HS-5 (cell line): ENCODE measurements at regions not wholly inside any gene's neighbourhood (a gene's known extent, or its start where the extent isn't known, plus 50 kb on each side); places are given as distances from the start of the nearest gene placed in this dataset.
A peak's percentile ranks its signal among the peaks of the same experiment; 100 is the strongest.
"Not testable (repeated sequence)": the region's sequence is repeated elsewhere in the genome, so short reads cannot be mapped to it uniquely, and the experiment has no call there.

Experiments used
- DNase-seq: peaks from one replicate; pipeline ENCODE4 v3.0.0-alpha.2; 2012; ENCODE audit warnings: low read depth

DNA sequence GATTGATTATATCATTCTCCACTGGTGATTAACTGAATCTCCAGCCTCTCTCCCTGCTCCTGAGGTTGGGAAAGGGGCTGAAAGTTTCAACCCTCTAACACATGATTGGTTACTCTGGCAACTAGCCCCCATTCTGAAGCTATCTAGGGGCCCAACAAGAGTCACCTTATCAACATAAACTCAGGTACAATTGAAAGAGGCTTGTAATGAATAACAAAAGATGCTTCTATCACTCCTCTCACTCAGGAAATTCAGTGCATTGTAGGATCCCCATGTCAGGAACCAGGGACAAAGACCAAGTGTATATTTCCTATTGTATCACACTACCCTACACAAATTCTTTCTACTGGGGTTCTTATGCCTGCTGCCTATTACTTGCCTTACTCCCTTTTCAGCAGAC lies 123.9 kb upstream of the SLC13A1 start:
- no peak for DNase-seq

GRCh38 chr7:123321578-123321977 lies 121.8 kb upstream of the SLC13A1 start:
- DNase-seq, result not testable (repeated sequence)

- no peak for DNase-seq
These were observed 120.1 kb upstream of the SLC13A1 start for GRCh38 chr7:123319911-123320310.

GRCh38 chr7:123314886-123315285 lies 115.1 kb upstream of the SLC13A1 start:
- DNase-seq, result no peak

- DNase-seq, result no peak
These were observed 108.6 kb upstream of the SLC13A1 start for GRCh38 chr7:123308254-123308951.

- no peak for DNase-seq
These were observed 106.1 kb upstream of the SLC13A1 start for GRCh38 chr7:123305840-123306375.

- DNase-seq, result no peak
These were observed 104.2 kb upstream of the SLC13A1 start for GRCh38 chr7:123303926-123304325.

GRCh38 chr7:123296965-123297364 lies 97.2 kb upstream of the SLC13A1 start:
- DNase-seq, result no peak

GRCh38 chr7:123293710-123294109 lies 93.9 kb upstream of the SLC13A1 start:
- DNase-seq, result no peak

DNA sequence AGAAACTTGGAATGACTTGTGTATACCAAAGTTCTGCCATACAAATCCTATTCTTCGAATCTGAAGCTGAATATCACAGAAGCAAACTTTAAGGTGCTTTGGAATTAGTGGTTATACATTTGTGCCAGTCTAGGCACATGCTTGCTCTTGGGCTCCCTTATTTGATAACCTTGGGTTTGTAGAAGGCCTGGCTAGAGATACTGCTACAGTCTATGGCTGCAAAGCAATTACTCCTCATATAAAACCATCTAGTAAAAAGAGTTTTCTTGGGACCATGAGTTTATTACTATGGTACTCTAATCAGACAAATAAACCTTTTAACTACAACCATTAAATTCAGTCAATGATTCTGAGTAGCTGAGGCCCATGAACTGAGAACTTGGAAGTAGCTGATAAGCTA lies 92.5 kb upstream of the SLC13A1 start:
- DNase-seq, result no peak

GRCh38 chr7:123289200-123289599 lies 89.4 kb upstream of the SLC13A1 start:
- DNase-seq, result no peak

DNA sequence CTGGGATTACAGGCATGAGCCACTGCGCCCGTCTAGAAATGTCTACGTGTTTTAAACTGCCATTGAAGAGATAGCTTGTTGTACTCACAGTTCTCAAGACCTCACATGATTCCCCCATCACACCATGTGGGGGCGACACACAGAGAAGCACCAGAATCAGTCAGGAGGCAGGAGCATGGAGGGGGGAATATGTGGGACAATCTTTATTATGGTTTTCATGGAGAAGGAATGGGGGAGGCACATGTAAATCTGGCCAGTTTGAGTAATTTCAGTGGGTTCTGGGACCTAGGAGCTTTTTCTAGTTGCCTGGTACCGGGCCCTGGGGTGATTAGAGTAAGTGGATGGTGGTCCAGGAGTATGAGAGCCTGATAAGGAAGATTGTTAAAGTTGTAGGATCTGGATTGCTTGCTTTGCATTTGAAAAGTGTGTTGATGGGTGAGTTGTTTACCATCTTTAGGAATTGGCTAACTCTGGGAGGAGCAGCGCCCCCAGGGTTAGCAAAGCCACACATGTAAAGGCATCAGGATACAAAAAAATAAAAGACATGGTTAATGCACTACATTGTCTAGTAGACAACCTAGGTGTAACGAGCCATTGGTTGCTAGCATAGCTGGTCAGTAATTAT lies 85.4 kb upstream of the SLC13A1 start:
- no peak for DNase-seq

GRCh38 chr7:123283373-123283772 lies 83.6 kb upstream of the SLC13A1 start:
- no peak for DNase-seq

- DNase-seq, result peak; percentile 14
These were observed 82.4 kb upstream of the SLC13A1 start for GRCh38 chr7:123282181-123282580.

DNA sequence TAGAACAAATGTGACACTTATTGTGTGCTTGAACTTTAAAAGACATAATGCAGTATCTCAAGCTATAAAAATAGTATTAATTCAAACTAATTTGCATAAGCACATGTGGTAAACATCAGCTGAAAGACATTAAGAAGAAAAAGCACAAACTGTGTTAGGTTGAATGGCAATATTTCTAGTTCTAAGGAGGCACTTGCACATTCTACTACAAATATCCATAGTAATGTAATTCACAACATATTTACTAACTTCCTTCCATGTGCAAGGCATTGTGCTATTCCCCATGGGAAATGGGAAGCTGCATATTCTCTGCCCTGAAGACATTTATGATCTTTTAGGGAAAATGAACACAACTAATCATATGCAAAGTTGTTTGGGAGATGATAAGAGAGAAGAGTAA lies 80.2 kb upstream of the SLC13A1 start:
- DNase-seq, result no peak

GRCh38 chr7:123275036-123275753 lies 75.4 kb upstream of the SLC13A1 start:
- DNase-seq, result peak; percentile 5

DNA sequence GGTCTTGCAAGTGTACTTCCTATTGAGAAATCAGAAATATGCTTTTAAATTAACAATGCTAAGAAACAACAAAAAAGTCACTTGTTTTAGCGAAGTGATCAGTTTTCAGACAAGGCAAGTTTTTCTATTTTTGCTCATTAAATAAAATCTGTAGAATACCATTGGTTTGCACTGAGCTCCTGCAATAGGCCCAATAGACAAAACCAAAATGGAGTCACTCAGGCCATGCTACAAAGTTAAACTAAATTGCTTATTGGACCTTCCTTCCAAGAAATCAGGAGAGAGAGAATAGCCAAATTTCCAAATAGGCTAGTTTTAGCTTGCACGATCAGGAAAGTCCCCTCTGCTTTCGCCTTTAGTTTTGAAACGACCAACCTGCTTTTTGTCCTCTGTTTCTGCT lies 73.4 kb upstream of the SLC13A1 start:
- DNase-seq, result no peak

- no peak for DNase-seq
These were observed 72.1 kb upstream of the SLC13A1 start for GRCh38 chr7:123271856-123272255.

- peak; percentile 38 for DNase-seq
These were observed 71.5 kb upstream of the SLC13A1 start for GRCh38 chr7:123271231-123271630.

DNA sequence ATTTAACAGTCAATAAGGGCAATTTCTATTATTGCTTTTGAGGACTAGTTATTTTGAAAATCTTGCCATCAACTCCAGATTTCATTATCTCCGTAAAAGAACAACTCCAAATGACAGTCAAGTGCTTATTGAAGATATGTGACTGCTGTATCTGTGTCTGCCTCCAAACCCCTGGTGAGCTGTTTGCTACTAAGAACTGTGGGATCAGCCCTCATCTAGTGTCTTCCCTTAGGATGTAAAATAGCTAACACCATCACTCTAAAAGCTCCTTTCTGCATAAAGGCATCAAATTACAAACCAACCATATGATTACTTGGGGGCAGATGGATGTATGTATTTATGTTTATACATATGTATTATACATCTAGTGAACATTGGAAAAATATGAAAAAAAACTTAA lies 70.8 kb upstream of the SLC13A1 start:
- DNase-seq, result no peak

GRCh38 chr7:123265853-123266252 lies 66.1 kb upstream of the SLC13A1 start:
- DNase-seq, result no peak

DNA sequence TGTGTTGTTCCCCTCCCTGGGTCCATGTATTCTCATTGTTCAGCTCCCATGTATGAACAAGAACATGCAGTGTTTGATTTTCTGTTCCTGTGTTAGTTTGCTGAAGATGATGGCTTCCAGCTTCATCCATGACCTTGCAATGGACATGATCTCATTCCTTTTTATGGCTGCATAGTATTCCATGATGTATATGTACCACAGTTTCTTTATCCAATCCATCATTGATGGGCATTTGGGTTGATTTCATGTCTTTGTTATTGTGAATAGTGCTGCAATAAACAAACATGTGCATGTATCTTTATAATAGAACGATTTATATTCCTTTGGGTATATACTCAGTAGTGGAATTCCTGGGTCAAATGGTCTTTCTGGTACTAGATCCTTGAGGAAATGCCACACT lies 65.1 kb upstream of the SLC13A1 start:
- not testable (repeated sequence) for DNase-seq

GRCh38 chr7:123260428-123260960 lies 60.7 kb upstream of the SLC13A1 start:
- DNase-seq, result no peak
